T-cell (primary cell): ENCODE measurements at regions not wholly inside any gene's neighbourhood (a gene's known extent, or its start where the extent isn't known, plus 50 kb on each side); places are given as distances from the start of the nearest gene placed in this dataset.
"Not testable (repeated sequence)": the region's sequence is repeated elsewhere in the genome, so short reads cannot be mapped to it uniquely, and the experiment has no call there.

ENCODE experiments used
- ATAC-seq, 4 experiments: fragments of 200-7000 bp in 3 of 4; fragments of 150-1000 bp in 1 of 4; cut with Tn5 transposase; replicated peaks in 1 of 4; 1 replicate in 3 of 4; 2 replicates in 1 of 4; pipeline ENCODE4 v1.10.0; 2021; ENCODE audit warnings: moderate library complexity in 3 of 4, mild to moderate bottlenecking in 2 of 4, moderate number of reproducible peaks in 1 of 4
- CTCF ChIA-PET, 2 donors: fragments of 300-600 bp; sonication (Branson Sonifier 250); formaldehyde crosslinking; loops; one replicate each; lab custom pipeline; 2022; ENCODE audit warnings: antibody characterized with exemption in 2 of 2; lab: Charles Lee
- POLR2A ChIA-PET, 2 donors: fragments of 300-600 bp; sonication (Branson Sonifier 250); formaldehyde crosslinking; loops; one replicate each; lab custom pipeline; 2022; ENCODE audit warnings: antibody characterized with exemption in 2 of 2; lab: Charles Lee
- DNase-seq, 35 experiments: peaks; one replicate each; pipeline versions ENCODE4 v3.0.0 to v3.0.0-alpha.2; 2013 to 2023
- H3K27ac ChIP-seq: one replicate; pipeline ENCODE4 v1.5.1; 2013; ENCODE audit warnings: low read length
- H3K27me3 ChIP-seq, 2 experiments: replicated peaks in 1 of 2; 1 replicate in 1 of 2; 2 replicates in 1 of 2; pipeline versions ENCODE4 v1.6.1 to v1.7.0; 2013; ENCODE audit warnings: low read length in 1 of 2, mixed read lengths in 1 of 2; ENCODE audit not compliant: control insufficient read depth in 2 of 2, insufficient read depth in 2 of 2; ENCODE audit errors: extremely low read depth in 1 of 2
- H3K36me3 ChIP-seq, 2 donors: 1 replicate in 1 of 2; 2 replicates in 1 of 2; pipeline versions ENCODE4 v1.6.1 to v1.7.0; 2013; ENCODE audit warnings: low read length in 1 of 2; ENCODE audit not compliant: control insufficient read depth in 2 of 2, insufficient read depth in 1 of 2; ENCODE audit errors: extremely low read depth in 1 of 2
- H3K4me1 ChIP-seq, 2 experiments: 1 replicate in 1 of 2; 2 replicates in 1 of 2; pipeline versions ENCODE4 v1.6.1 to v1.7.0; 2013; ENCODE audit warnings: low read length in 2 of 2, mixed read lengths in 1 of 2; ENCODE audit not compliant: insufficient read depth in 2 of 2, control insufficient read depth in 1 of 2; ENCODE audit errors: extremely low read depth in 1 of 2
- H3K4me3 ChIP-seq, 2 donors: 1 replicate in 1 of 2; 2 replicates in 1 of 2; pipeline versions ENCODE4 v1.5.1 to v1.7.0; 2013; ENCODE audit warnings: mild to moderate bottlenecking in 2 of 2, low read length in 1 of 2, moderate library complexity in 1 of 2; ENCODE audit not compliant: control insufficient read depth in 1 of 2; ENCODE audit errors: extremely low read depth in 1 of 2
- H3K9me3 ChIP-seq: 2 replicates; pipeline ENCODE4 v1.7.0; 2013
- H3K27ac Mint-ChIP-seq, 2 donors: one replicate each; pipeline ENCODE4 v1.8.0; 2020 to 2021; ENCODE audit warnings: mild to moderate bottlenecking in 2 of 2, mixed read lengths in 2 of 2
- H3K27me3 Mint-ChIP-seq, 2 donors: one replicate each; pipeline ENCODE4 v1.8.0; 2021 to 2022; ENCODE audit warnings: mixed read lengths in 2 of 2
- H3K36me3 Mint-ChIP-seq: one replicate; pipeline ENCODE4 v1.8.0; 2021; ENCODE audit warnings: mixed read lengths
- H3K4me1 Mint-ChIP-seq, 3 donors: one replicate each; pipeline ENCODE4 v1.8.0; 2020 to 2022; ENCODE audit warnings: mixed read lengths in 3 of 3, mild to moderate bottlenecking in 1 of 3
- H3K4me3 Mint-ChIP-seq, 3 donors: one replicate each; pipeline ENCODE4 v1.8.0; 2020 to 2022; ENCODE audit warnings: mild to moderate bottlenecking in 3 of 3, mixed read lengths in 3 of 3, moderate library complexity in 3 of 3
- H3K9me3 Mint-ChIP-seq, 3 donors: one replicate each; pipeline ENCODE4 v1.8.0; 2020 to 2022; ENCODE audit warnings: mixed read lengths in 3 of 3
- WGBS: methylation state at CpG from one replicate; pipeline ENCODE4 v1.1.5; 2013; ENCODE audit warnings: missing lambda C conversion rate; ENCODE audit not compliant: insufficient coverage; 5-methylcytosine and 5-hydroxymethylcytosine counted together

GRCh38 chr20:23143098-23143497 is 57.0 kb upstream of the CD93 start:
- peaks cover 0 to 1% of the 10 kb centered on the region in 2 donors for H3K27me3 Mint-ChIP-seq
- H3K36me3 Mint-ChIP-seq = no peaks in the 10 kb centered on the region
- Histone ChIP-seq H3K27me3 (peaks cover 0 to 4% of the 10 kb centered on the region in 2 experiments), H3K36me3 (no peaks in the 10 kb centered on the region), H3K4me1 (peaks cover 16 to 18% of the 10 kb centered on the region in 2 experiments), H3K27ac (no peak overlapping the region), H3K9me3 (no peaks in the 10 kb centered on the region), H3K4me3 (no peak overlapping the region)
- no peaks in the 10 kb centered on the region for H3K9me3 Mint-ChIP-seq
- ChIA-PET CTCF (no interaction called here), POLR2A (no interaction called here)
- no peak overlapping the region for H3K4me3 Mint-ChIP-seq
- peak overlapping the region in 1 of 2 donors; percentile 48 for H3K27ac Mint-ChIP-seq
- ATAC-seq (peak in 1 of 4 experiments; percentile 28), DNase-seq (peak in 1 of 35 experiments; percentile 11)
- peaks cover 20 to 26% (median 20%) of the 10 kb centered on the region in 3 donors for H3K4me1 Mint-ChIP-seq
- WGBS = 4% methylated on average over 4 of the region's 5 CpGs

GRCh38 chr20:23142162-23143050 is 56.3 kb upstream of the CD93 start:
- POLR2A ChIA-PET = no interaction called here
- peak overlapping the region; percentile 41 to 48 for H3K27ac Mint-ChIP-seq
- WGBS = 55% methylated on average over 12 of the region's 16 CpGs
- no peak for DNase-seq
- Histone ChIP-seq H3K9me3 (no peaks in the 10 kb centered on the region), H3K36me3 (no peaks in the 10 kb centered on the region), H3K4me1 (peaks cover 16 to 18% of the 10 kb centered on the region in 2 experiments), H3K4me3 (no peak overlapping the region), H3K27me3 (peaks cover 0 to 5% of the 10 kb centered on the region in 2 experiments), H3K27ac (no peak overlapping the region)
- H3K27me3 Mint-ChIP-seq = peaks cover 0 to 1% of the 10 kb centered on the region in 2 donors
- H3K36me3 Mint-ChIP-seq = no peaks in the 10 kb centered on the region
- H3K4me3 Mint-ChIP-seq = no peak overlapping the region
- CTCF ChIA-PET = no interaction called here
- peak in 2 of 4 experiments; percentile 33 to 64 for ATAC-seq
- H3K4me1 Mint-ChIP-seq = peaks cover 20 to 21% (median 20%) of the 10 kb centered on the region in 3 donors
- no peaks in the 10 kb centered on the region for H3K9me3 Mint-ChIP-seq

- Histone ChIP-seq H3K9me3 (no peaks in the 10 kb centered on the region), H3K36me3 (no peaks in the 10 kb centered on the region), H3K4me3 (no peak overlapping the region), H3K4me1 (peaks cover 16 to 18% of the 10 kb centered on the region in 2 experiments), H3K27ac (no peak overlapping the region), H3K27me3 (peaks cover 0 to 6% of the 10 kb centered on the region in 2 experiments)
- ATAC-seq (no peak), DNase-seq (no peak)
- H3K4me3 Mint-ChIP-seq = no peak overlapping the region
- peaks cover 0 to 1% of the 10 kb centered on the region in 2 donors for H3K27me3 Mint-ChIP-seq
- ChIA-PET CTCF (no interaction called here), POLR2A (no interaction called here)
- no peaks in the 10 kb centered on the region for H3K9me3 Mint-ChIP-seq
- 89% methylated on average over 7 of the region's 10 CpGs for WGBS
- peaks cover 20 to 21% (median 20%) of the 10 kb centered on the region in 3 donors for H3K4me1 Mint-ChIP-seq
- H3K36me3 Mint-ChIP-seq = no peaks in the 10 kb centered on the region
- H3K27ac Mint-ChIP-seq = peak overlapping the region in 1 of 2 donors; percentile 4
Measured at GRCh38 chr20:23141450-23142161, 55.5 kb upstream of the CD93 start.

- DNase-seq (no peak), ATAC-seq (no peak)
- Mint-ChIP-seq H3K27me3 (peaks cover 0 to 1% of the 10 kb centered on the region in 2 donors), H3K27ac (no peak overlapping the region), H3K4me3 (no peak overlapping the region), H3K36me3 (no peaks in the 10 kb centered on the region), H3K9me3 (no peaks in the 10 kb centered on the region), H3K4me1 (peaks cover 20 to 21% (median 20%) of the 10 kb centered on the region in 3 donors)
- ChIA-PET CTCF (no interaction called here), POLR2A (no interaction called here)
- H3K27ac ChIP-seq = no peak overlapping the region
- peaks cover 16 to 18% of the 10 kb centered on the region in 2 experiments for H3K4me1 ChIP-seq
- no peak overlapping the region for H3K4me3 ChIP-seq
- H3K9me3 ChIP-seq = no peaks in the 10 kb centered on the region
- H3K27me3 ChIP-seq = peaks cover 0 to 6% of the 10 kb centered on the region in 2 experiments
- WGBS = 93% methylated on average over 5 of the region's 5 CpGs
- no peaks in the 10 kb centered on the region for H3K36me3 ChIP-seq
Measured at GRCh38 chr20:23140991-23141390, 54.9 kb upstream of the CD93 start.

GRCh38 chr20:23139984-23140383 is 53.9 kb upstream of the CD93 start:
- H3K27me3 Mint-ChIP-seq, POLR2A ChIA-PET, DNase-seq, H3K9me3 Mint-ChIP-seq, H3K9me3 ChIP-seq, H3K4me3 Mint-ChIP-seq, H3K27ac Mint-ChIP-seq, H3K27me3 ChIP-seq, ATAC-seq, H3K27ac ChIP-seq, H3K36me3 Mint-ChIP-seq, H3K4me3 ChIP-seq, H3K36me3 ChIP-seq, CTCF ChIA-PET: not testable (repeated sequence)
- no CpG with 5 or more reads among the region's 1 CpG for WGBS
- H3K4me1 ChIP-seq = peaks cover 16 to 18% of the 10 kb centered on the region in 2 experiments
- peaks cover 20 to 21% (median 20%) of the 10 kb centered on the region in 3 donors for H3K4me1 Mint-ChIP-seq

GRCh38 chr20:23139524-23139923 is 53.4 kb upstream of the CD93 start:
- Mint-ChIP-seq H3K9me3 (no peaks in the 10 kb centered on the region), H3K27ac (no peak overlapping the region), H3K27me3 (no peaks in the 10 kb centered on the region), H3K4me1 (peaks cover 20 to 21% (median 20%) of the 10 kb centered on the region in 3 donors), H3K4me3 (no peak overlapping the region), H3K36me3 (no peaks in the 10 kb centered on the region)
- ChIA-PET POLR2A (no interaction called here), CTCF (no interaction called here)
- 78% methylated on average over 6 of the region's 8 CpGs for WGBS
- H3K9me3 ChIP-seq = no peaks in the 10 kb centered on the region
- H3K27ac ChIP-seq = no peak overlapping the region
- peaks cover 16 to 18% of the 10 kb centered on the region in 2 experiments for H3K4me1 ChIP-seq
- H3K27me3 ChIP-seq = peaks cover 0 to 2% of the 10 kb centered on the region in 2 experiments
- no peak for ATAC-seq
- no peak for DNase-seq
- H3K36me3 ChIP-seq = no peaks in the 10 kb centered on the region
- no peak overlapping the region for H3K4me3 ChIP-seq
